SK-N-SH (cell line): ENCODE measurements at regions not wholly inside any gene's neighbourhood (a gene's known extent, or its start where the extent isn't known, plus 50 kb on each side); places are given as distances from the start of the nearest gene placed in this dataset.

Experiments
- CTCF ChIA-PET: fragments of 300-600, 350-600 bp; formaldehyde crosslinking; extraction: SDS; loops from one replicate; lab custom pipeline; 2021; lab: Yijun Ruan, JAX
- POLR2A ChIA-PET: fragments of 350-600 bp; sonication (Branson Sonifier 250); formaldehyde crosslinking; extraction: SDS; loops from one replicate; lab custom pipeline; 2020; ENCODE audit warnings: antibody characterized with exemption, inconsistent platforms; lab: Yijun Ruan, JAX
- DNase-seq: peaks from one replicate; pipeline ENCODE4 v3.0.0; 2012
- H2AFZ ChIP-seq: fragments of 200-600 bp; sonication (generic); 2 replicates; pipeline ENCODE4 v1.8.1; 2016; ENCODE audit warnings: antibody characterized with exemption, mild to moderate bottlenecking, low read depth
- H3F3A ChIP-seq: fragments of 200-600 bp; sonication (generic); replicated peaks from 2 replicates; pipeline ENCODE3; 2016; ENCODE audit warnings: antibody characterized with exemption, mild to moderate bottlenecking; ENCODE audit not compliant: insufficient read depth
- H3K27ac ChIP-seq, 2 experiments: fragments of 200-500 bp in 1 of 2; fragments of 200-600 bp in 1 of 2; sonication (Bioruptor generic) in 1 of 2; sonication (generic), shearing (Covaris generic) in 1 of 2; 2 replicates each; pipeline versions ENCODE4 v1.5.1 to v1.6.1; 2014 to 2016; ENCODE audit warnings: low read depth in 2 of 2, inconsistent platforms in 1 of 2, low read length in 1 of 2, mild to moderate bottlenecking in 1 of 2, mixed read lengths in 1 of 2
- H3K27me3 ChIP-seq: fragments of 200-600 bp; sonication (generic), shearing (Covaris generic); 2 replicates; pipeline ENCODE4 v1.6.1; 2016; ENCODE audit warnings: mixed run types; ENCODE audit not compliant: insufficient read depth
- H3K36me3 ChIP-seq, 2 experiments: fragments of 200-500 bp in 1 of 2; fragments of 200-600 bp in 1 of 2; sonication (Bioruptor generic) in 1 of 2; sonication (generic) in 1 of 2; replicated peaks in 1 of 2; 2 replicates each; pipeline versions ENCODE3 to v1.5.1; 2014 to 2016; ENCODE audit warnings: low read length in 1 of 2, mild to moderate bottlenecking in 1 of 2; ENCODE audit not compliant: insufficient read depth in 2 of 2, control insufficient read depth in 1 of 2
- H3K4me1 ChIP-seq, 2 experiments: fragments of 200-500 bp in 1 of 2; fragments of 200-600 bp in 1 of 2; sonication (Bioruptor generic) in 1 of 2; sonication (generic), shearing (Covaris generic) in 1 of 2; 2 replicates each; pipeline versions ENCODE4 v1.5.1 to v1.6.1; 2014 to 2016; ENCODE audit warnings: low read depth in 1 of 2, low read length in 1 of 2, mixed run types in 1 of 2; ENCODE audit not compliant: insufficient read depth in 2 of 2, control insufficient read depth in 1 of 2
- H3K4me2 ChIP-seq: fragments of 200-600 bp; sonication (generic), shearing (Covaris generic); 2 replicates; pipeline ENCODE4 v1.6.1; 2017; ENCODE audit warnings: mixed run types
- H3K4me3 ChIP-seq, 2 experiments: fragments of 200-500 bp in 1 of 2; fragments of 200-600 bp in 1 of 2; sonication (Bioruptor generic) in 1 of 2; sonication (generic), shearing (Covaris generic) in 1 of 2; 2 replicates each; pipeline versions ENCODE4 v1.5.1 to v1.8.1; 2014 to 2016; ENCODE audit warnings: low read depth in 2 of 2, inconsistent platforms in 1 of 2, low read length in 1 of 2, mild to moderate bottlenecking in 1 of 2, mixed read lengths in 1 of 2, moderate library complexity in 1 of 2
- H3K79me2 ChIP-seq: fragments of 200-600 bp; sonication (generic); 2 replicates; pipeline ENCODE4 v1.8.1; 2017; ENCODE audit warnings: mild to moderate bottlenecking; ENCODE audit not compliant: insufficient read depth
- H3K9ac ChIP-seq: fragments of 200-600 bp; sonication (generic); 2 replicates; pipeline ENCODE4 v1.6.1; 2017; ENCODE audit warnings: mixed run types
- H3K9me2 ChIP-seq: fragments of 200-600 bp; sonication (generic); 2 replicates; pipeline ENCODE4 v1.6.1; 2017; ENCODE audit warnings: mixed run types
- H3K9me3 ChIP-seq: fragments of 200-600 bp; sonication (generic); 2 replicates; pipeline ENCODE4 v1.6.1; 2017; ENCODE audit warnings: mixed run types, mild to moderate bottlenecking, moderate library complexity
- H4K20me1 ChIP-seq: fragments of 200-600 bp; sonication (generic); 2 replicates; pipeline ENCODE4 v1.6.1; 2017; ENCODE audit warnings: mild to moderate bottlenecking, mixed run types; ENCODE audit not compliant: insufficient read depth
- FOXJ3 ChIP-seq: sonication (generic); formaldehyde crosslinking; IDR thresholded peaks from 2 replicates; pipeline ENCODE4 v1.5.1; 2020; ENCODE audit warnings: mild to moderate bottlenecking, missing genetic modification reagents
- GABPA ChIP-seq: IDR thresholded peaks from 2 replicates; pipeline ENCODE4 v1.4.0; 2012; ENCODE audit warnings: low read depth, mild to moderate bottlenecking
- GATA2 ChIP-seq: sonication (generic); formaldehyde crosslinking; IDR thresholded peaks from 2 replicates; pipeline ENCODE4 v1.5.0; 2020; ENCODE audit warnings: mild to moderate bottlenecking, missing genetic modification reagents
- JUND ChIP-seq: IDR thresholded peaks from 2 replicates; pipeline ENCODE4 v1.4.0; 2012
- MAX ChIP-seq: IDR thresholded peaks from 2 replicates; pipeline ENCODE4 v1.4.0; 2012; ENCODE audit warnings: low read depth
- MXI1 ChIP-seq: IDR thresholded peaks from 2 replicates; pipeline ENCODE4 v1.6.1; 2012; ENCODE audit warnings: mild to moderate bottlenecking, low read depth, low read length, improper control_type of control experiment
- NFIC ChIP-seq: IDR thresholded peaks from 2 replicates; pipeline ENCODE4 v1.4.0; 2012; ENCODE audit warnings: borderline replicate concordance
- NRF1 ChIP-seq: IDR thresholded peaks from 2 replicates; pipeline ENCODE4 v1.6.1; 2012; ENCODE audit warnings: low read depth, mild to moderate bottlenecking, low read length
- PBX3 ChIP-seq: IDR thresholded peaks from 2 replicates; pipeline ENCODE4; 2012
- POLR2AphosphoS5 ChIP-seq: IDR thresholded peaks from 2 replicates; pipeline ENCODE4 v1.6.1; 2012; ENCODE audit warnings: low read depth, low read length
- RAD21 ChIP-seq: IDR thresholded peaks from 2 replicates; pipeline ENCODE4 v1.6.1; 2012; ENCODE audit warnings: mild to moderate bottlenecking, low read length
- RCOR1 ChIP-seq: fragments of 150-350 bp; IDR thresholded peaks from 2 replicates; pipeline ENCODE4 v1.6.1; 2017; ENCODE audit warnings: antibody characterized with exemption, low read length
- RFX5 ChIP-seq: IDR thresholded peaks from 2 replicates; pipeline ENCODE4 v1.6.1; 2012; ENCODE audit warnings: mild to moderate bottlenecking, improper control_type of control experiment, low read length
- TAF1 ChIP-seq: IDR thresholded peaks from 2 replicates; pipeline ENCODE4 v1.6.1; 2012; ENCODE audit warnings: low read depth, mild to moderate bottlenecking, low read length, moderate library complexity, borderline replicate concordance
- TCF12 ChIP-seq: IDR thresholded peaks from 2 replicates; pipeline ENCODE4 v1.4.0; 2012
- USF1 ChIP-seq: IDR thresholded peaks from 2 replicates; pipeline ENCODE4 v1.4.0; 2012; ENCODE audit warnings: low read depth, borderline replicate concordance
- WGBS: methylation state at CpG from one replicate; pipeline ENCODE4 v1.1.6; 2017; ENCODE audit warnings: low lambda C conversion rate; 5-methylcytosine and 5-hydroxymethylcytosine counted together

GRCh38 chr5:116652903-116653302, 78.3 kb upstream of the SEMA6A start:
- Histone ChIP-seq H3K4me3 (no peak overlapping the region), H3F3A (no peaks in the 10 kb centered on the region), H2AFZ (no peak overlapping the region), H4K20me1 (no peaks in the 10 kb centered on the region), H3K27ac (no peak overlapping the region), H3K4me1 (peaks cover 0 to 18% of the 10 kb centered on the region in 2 experiments; a peak in 1 of 4 replicates), H3K79me2 (no peaks in the 10 kb centered on the region), H3K9me2 (no peaks in the 10 kb centered on the region), H3K27me3 (no peaks in the 10 kb centered on the region), H3K9me3 (no peaks in the 10 kb centered on the region), H3K36me3 (no peaks in the 10 kb centered on the region), H3K9ac (no peak overlapping the region), H3K4me2 (no peak overlapping the region)
- no peak for DNase-seq
- 42% methylated on average over 3 of the region's 3 CpGs for WGBS
- TF ChIP-seq RCOR1 (no peak), RFX5 (no peak), NRF1 (no peak), POLR2AphosphoS5 (no peak), GABPA (no peak), TCF12 (no peak), MXI1 (no peak), RAD21 (no peak), TAF1 (no peak), GATA2 (no peak), USF1 (no peak), JUND (no peak), NFIC (no peak), MAX (no peak)
- ChIA-PET POLR2A (no interaction called here), CTCF (interaction anchor here (0.8 kb wide), 1 partner anchor 9 kb away, joined by 3 read pairs; no protein-coding TSS in a partner anchor)

GRCh38 chr5:116652196-116652729, 77.6 kb upstream of the SEMA6A start:
- H3K4me3 ChIP-seq, result no peak overlapping the region
- no peaks in the 10 kb centered on the region for H4K20me1 ChIP-seq
- H3K9me2 ChIP-seq, result no peaks in the 10 kb centered on the region
- no peaks in the 10 kb centered on the region for H3K79me2 ChIP-seq
- H3K36me3 ChIP-seq, result no peaks in the 10 kb centered on the region
- DNase-seq, result no peak
- H3K9ac ChIP-seq, result no peak overlapping the region
- no peaks in the 10 kb centered on the region for H3F3A ChIP-seq
- no peak overlapping the region for H2AFZ ChIP-seq
- WGBS, result 17% methylated on average over 7 of the region's 7 CpGs
- TF ChIP-seq NRF1, result no peak
- peak; percentile 55; the same call in 1 of the 2 replicates for TF ChIP-seq PBX3
- TF ChIP-seq FOXJ3 (CRISPR knock-in tag), result no peak
- H3K9me3 ChIP-seq, result no peaks in the 10 kb centered on the region
- CTCF ChIA-PET, result interaction anchor here (0.8 kb wide), 1 partner anchor 9 kb away, joined by 3 read pairs; no protein-coding TSS in a partner anchor
- H3K4me2 ChIP-seq, result 0 out of 2 replicates have a peak overlapping the region, but pooled peaks have one; percentile 10
- no peak overlapping the region for H3K27ac ChIP-seq
- peaks cover 0 to 18% of the 10 kb centered on the region in 2 experiments; a peak in 1 of 4 replicates for H3K4me1 ChIP-seq
- POLR2A ChIA-PET, result no interaction called here
- no peaks in the 10 kb centered on the region for H3K27me3 ChIP-seq
